C4-2B (cell line): ENCODE measurements at regions not wholly inside any gene's neighbourhood (a gene's known extent, or its start where the extent isn't known, plus 50 kb on each side); places are given as distances from the start of the nearest gene placed in this dataset.

Experiments
- H3K27ac ChIP-seq: fragments of 450-650 bp; 2 replicates; pipeline ENCODE4 v1.5.1; 2017
- CTCF ChIP-seq: fragments of 450-650 bp; conservative IDR thresholded peaks from 2 replicates; pipeline ENCODE4 v1.5.1; 2017; ENCODE audit warnings: mild to moderate bottlenecking
- ZFX ChIP-seq: fragments of 450-650 bp; IDR thresholded peaks from 2 replicates; pipeline ENCODE4 v1.6.1; 2017

- no peak for TF ChIP-seq ZFX
- TF ChIP-seq CTCF = no peak
- H3K27ac ChIP-seq = no peak overlapping the region
Measured at GRCh38 chr10:29849886-29850285, 209.5 kb downstream of the JCAD start.

DNA sequence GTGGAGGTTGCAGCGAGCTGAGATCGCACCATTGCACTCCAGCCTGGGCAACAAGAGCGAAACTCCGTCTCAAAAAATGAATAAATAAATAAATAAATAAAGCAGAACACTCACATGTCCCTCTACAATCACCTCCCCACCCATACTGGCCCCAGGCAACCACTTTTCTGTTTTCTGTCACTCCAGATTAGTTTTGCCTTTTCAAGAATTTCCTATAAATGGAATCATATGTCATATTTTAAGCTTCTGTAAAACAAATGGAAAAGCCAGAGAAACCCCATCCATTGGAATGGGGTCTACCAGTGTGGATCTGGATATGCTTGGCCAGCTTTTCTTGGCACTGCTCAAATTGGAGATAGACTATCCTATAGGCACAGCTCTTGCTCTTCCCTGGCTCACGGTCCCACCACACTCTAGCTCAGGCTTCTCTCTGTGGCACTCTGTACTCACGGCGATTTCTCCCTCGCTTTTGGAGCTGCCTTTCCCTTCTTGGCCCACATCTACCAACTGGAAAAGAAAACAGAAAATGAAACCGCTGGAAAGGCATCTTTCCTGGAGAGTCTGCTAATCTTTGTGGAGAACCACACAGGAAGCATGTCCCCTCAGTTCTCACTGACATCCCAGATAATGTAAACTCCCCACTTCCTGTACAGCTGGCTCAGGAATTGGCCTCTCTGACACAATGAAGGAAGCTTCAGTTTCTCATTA lies 210.1 kb downstream of the JCAD start:
- H3K27ac ChIP-seq = no peak overlapping the region
- TF ChIP-seq ZFX (no peak), CTCF (no peak)

DNA sequence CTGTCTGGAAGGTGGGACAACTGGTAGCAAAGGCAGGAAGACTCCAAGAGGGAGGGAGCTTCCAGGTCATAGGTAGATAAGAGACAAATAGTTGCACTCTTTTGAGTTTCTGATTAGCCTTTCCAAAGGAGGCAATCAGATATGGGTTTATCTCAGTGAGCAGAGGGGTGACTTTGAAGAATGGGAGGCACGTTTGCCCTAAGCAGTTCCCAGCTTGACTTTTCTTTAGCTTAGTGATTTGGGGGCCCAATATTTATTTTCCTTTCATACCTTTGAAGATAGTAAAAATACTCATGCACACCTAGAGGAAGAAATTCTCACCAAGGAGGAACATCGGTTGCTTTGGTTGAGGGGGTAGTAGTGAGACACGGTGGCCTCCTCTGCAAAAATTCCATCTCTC lies 212.1 kb upstream of the SVIL start:
- no peak overlapping the region for H3K27ac ChIP-seq
- TF ChIP-seq ZFX = no peak
- no peak for TF ChIP-seq CTCF

GRCh38 chr10:29845166-29845565 lies 210.4 kb upstream of the SVIL start:
- no peak for TF ChIP-seq CTCF
- TF ChIP-seq ZFX = no peak
- H3K27ac ChIP-seq = no peak overlapping the region

GRCh38 chr10:29843143-29843542 lies 208.4 kb upstream of the SVIL start:
- no peak overlapping the region for H3K27ac ChIP-seq
- TF ChIP-seq ZFX (no peak), CTCF (no peak)

DNA sequence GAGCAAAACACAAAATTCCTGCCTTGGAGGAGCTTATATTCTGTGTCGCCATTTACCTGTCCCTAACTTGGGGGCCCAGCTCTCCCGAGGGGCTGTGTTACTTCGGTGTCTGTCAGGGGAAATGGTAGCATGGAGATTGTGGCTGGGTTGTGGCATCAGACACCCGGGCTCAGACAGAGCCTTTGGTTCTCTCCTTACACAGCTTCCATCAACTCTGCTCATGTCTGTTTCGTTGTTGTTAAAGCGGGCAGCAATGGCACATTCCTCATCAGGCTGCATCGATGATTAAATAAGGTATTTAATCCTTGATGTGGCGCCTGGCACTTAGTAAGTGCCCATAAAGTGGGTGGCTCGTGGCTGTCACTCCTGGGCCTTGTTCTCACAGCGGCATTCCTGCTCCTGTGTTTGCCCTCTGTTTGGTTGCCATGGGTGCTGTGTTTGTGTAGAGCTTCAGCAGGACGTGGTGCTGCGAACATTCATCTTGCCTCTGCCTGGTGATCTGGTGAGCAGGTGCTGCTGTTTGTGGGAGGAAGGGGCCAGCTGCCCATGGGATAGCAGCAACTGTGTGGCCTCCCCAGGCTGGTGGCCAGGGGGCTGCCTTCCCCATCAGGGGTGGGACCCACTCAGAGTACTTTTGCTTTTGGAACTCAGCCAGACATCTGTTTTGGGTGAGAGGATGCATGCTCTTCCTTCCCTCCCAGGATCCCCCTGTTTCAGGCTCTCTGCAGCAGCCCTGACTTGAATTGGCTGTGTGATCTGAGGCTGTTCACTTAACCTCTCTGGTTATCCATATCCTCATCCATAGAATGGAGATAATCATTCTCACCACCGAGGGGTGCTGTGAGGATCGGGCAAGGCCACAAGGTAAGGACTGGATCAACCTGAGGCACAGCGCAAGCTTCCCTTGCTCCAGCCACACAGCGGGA lies 207.2 kb upstream of the SVIL start:
- TF ChIP-seq ZFX = no peak
- TF ChIP-seq CTCF = no peak
- no peak overlapping the region for H3K27ac ChIP-seq
